Activated B cell treated with CpG ODN at 0.5 μM for 24 hours (primary cell): ENCODE measurements at regions not wholly inside any gene's neighbourhood (a gene's known extent, or its start where the extent isn't known, plus 50 kb on each side); places are given as distances from the start of the nearest gene placed in this dataset.

ENCODE experiments used
- ATAC-seq: fragments of 200-7000 bp; cut with Tn5 transposase; one replicate; pipeline ENCODE4 v1.10.0; 2021; ENCODE audit warnings: low read depth, mild to moderate bottlenecking, moderate library complexity
- CTCF ChIA-PET: fragments of 350-600 bp; sonication (Branson Sonifier 250); formaldehyde crosslinking; loops from one replicate; lab custom pipeline; 2021; ENCODE audit warnings: antibody characterized with exemption; lab: Charles Lee
- POLR2A ChIA-PET: fragments of 350-600 bp; sonication (Branson Sonifier 250); formaldehyde crosslinking; loops from one replicate; lab custom pipeline; 2021; ENCODE audit warnings: antibody characterized with exemption; lab: Charles Lee
- DNase-seq: peaks from one replicate; pipeline ENCODE4 v3.0.0; 2022
- H3K27ac Mint-ChIP-seq: one replicate; pipeline ENCODE4 v1.8.0; 2020; ENCODE audit warnings: mixed read lengths
- H3K27me3 Mint-ChIP-seq: one replicate; pipeline ENCODE4 v1.8.0; 2021; ENCODE audit warnings: mixed read lengths
- H3K36me3 Mint-ChIP-seq: one replicate; pipeline ENCODE4 v1.8.0; 2021; ENCODE audit warnings: low read depth, mixed read lengths
- H3K4me1 Mint-ChIP-seq: one replicate; pipeline ENCODE4 v1.8.0; 2021; ENCODE audit warnings: mixed read lengths
- H3K4me3 Mint-ChIP-seq: one replicate; pipeline ENCODE4 v1.8.0; 2020; ENCODE audit warnings: mild to moderate bottlenecking, mixed read lengths
- H3K9me3 Mint-ChIP-seq: one replicate; pipeline ENCODE4 v1.8.0; 2020; ENCODE audit warnings: mixed read lengths
- CTCF ChIP-seq: fragments of 200-600 bp; IDR thresholded peaks from one replicate; pipeline ENCODE4 v1.8.0; 2022; ENCODE audit warnings: antibody characterized with exemption, mild to moderate bottlenecking
- intact Hi-C: fragments of 100-400 bp; cut with micrococcal nuclease; formaldehyde crosslinking; loops from one replicate; pipeline ENCODE4 v1.15.1; 2024

- no peaks in the 10 kb centered on the region for H3K4me1 Mint-ChIP-seq
- intact Hi-C loops: no loop called here
- ChIA-PET POLR2A (no interaction called here), CTCF (no interaction called here)
- H3K9me3 Mint-ChIP-seq: peaks cover 9% of the 10 kb centered on the region
- DNase-seq (no peak), ATAC-seq (no peak)
- TF ChIP-seq CTCF: no peak
- no peaks in the 10 kb centered on the region for H3K36me3 Mint-ChIP-seq
- H3K4me3 Mint-ChIP-seq: no peak overlapping the region
- H3K27ac Mint-ChIP-seq: no peak overlapping the region
- H3K27me3 Mint-ChIP-seq: no peaks in the 10 kb centered on the region
These were observed 129.7 kb upstream of the USP38 start for GRCh38 chr4:143054971-143055370.

GRCh38 chr4:143055997-143056396, 128.7 kb upstream of the USP38 start:
- ATAC-seq (no peak), DNase-seq (no peak)
- Mint-ChIP-seq H3K36me3 (no peaks in the 10 kb centered on the region), H3K4me1 (no peaks in the 10 kb centered on the region), H3K9me3 (peaks cover 9% of the 10 kb centered on the region), H3K4me3 (no peak overlapping the region), H3K27me3 (no peaks in the 10 kb centered on the region), H3K27ac (no peak overlapping the region)
- intact Hi-C loops: no loop called here
- ChIA-PET POLR2A (no interaction called here), CTCF (no interaction called here)
- TF ChIP-seq CTCF: no peak

GRCh38 chr4:143071351-143071750, 113.4 kb upstream of the USP38 start:
- Mint-ChIP-seq H3K4me1 (no peaks in the 10 kb centered on the region), H3K4me3 (no peak overlapping the region), H3K9me3 (peaks cover 10% of the 10 kb centered on the region), H3K27me3 (no peaks in the 10 kb centered on the region), H3K27ac (no peak overlapping the region), H3K36me3 (no peaks in the 10 kb centered on the region)
- DNase-seq (no peak), ATAC-seq (no peak)
- CTCF ChIA-PET: no interaction called here
- intact Hi-C loops: no loop called here
- POLR2A ChIA-PET: no interaction called here
- TF ChIP-seq CTCF: no peak

GRCh38 chr4:143076723-143077122, 108.0 kb upstream of the USP38 start:
- Mint-ChIP-seq H3K36me3 (no peaks in the 10 kb centered on the region), H3K27me3 (no peaks in the 10 kb centered on the region), H3K4me3 (no peak overlapping the region), H3K9me3 (peaks cover 2% of the 10 kb centered on the region), H3K27ac (no peak overlapping the region), H3K4me1 (no peaks in the 10 kb centered on the region)
- TF ChIP-seq CTCF: no peak
- intact Hi-C loops: no loop called here
- ChIA-PET CTCF (no interaction called here), POLR2A (no interaction called here)
- ATAC-seq (no peak), DNase-seq (no peak)

GRCh38 chr4:143082701-143083100, 102.0 kb upstream of the USP38 start:
- Mint-ChIP-seq H3K36me3 (no peaks in the 10 kb centered on the region), H3K27me3 (no peaks in the 10 kb centered on the region), H3K4me3 (no peak overlapping the region), H3K27ac (no peak overlapping the region), H3K9me3 (no peaks in the 10 kb centered on the region), H3K4me1 (no peaks in the 10 kb centered on the region)
- DNase-seq: no peak
- intact Hi-C loops: no loop called here
- ATAC-seq: no peak
- ChIA-PET POLR2A (no interaction called here), CTCF (no interaction called here)
- no peak for TF ChIP-seq CTCF
